HEK293 (cell line): ENCODE measurements at regions not wholly inside any gene's neighbourhood (a gene's known extent, or its start where the extent isn't known, plus 50 kb on each side); places are given as distances from the start of the nearest gene placed in this dataset.
"Not testable (repeated sequence)": the region's sequence is repeated elsewhere in the genome, so short reads cannot be mapped to it uniquely, and the experiment has no call there.

Source experiments
- CTCF ChIA-PET: fragments of 350-600 bp; formaldehyde crosslinking; extraction: SDS; loops from one replicate; lab custom pipeline; 2021; ENCODE audit warnings: antibody characterized with exemption; lab: Yijun Ruan, JAX
- POLR2A ChIA-PET: fragments of 300-600 bp; formaldehyde crosslinking; extraction: SDS; loops from one replicate; lab custom pipeline; 2020; ENCODE audit warnings: antibody characterized with exemption, inconsistent platforms; lab: Yijun Ruan, JAX
- H3K27ac ChIP-seq: fragments of 200-500 bp; sonication (Bioruptor generic); 2 replicates; pipeline ENCODE4 v1.5.1; 2014; ENCODE audit warnings: low read depth, low read length, control low read depth, inconsistent platforms; ENCODE audit errors: extremely low read depth
- H3K36me3 ChIP-seq, 2 experiments: fragments of 200-500 bp in 1 of 2; sonication (Bioruptor generic) in 1 of 2; 1 replicate in 1 of 2; 2 replicates in 1 of 2; pipeline ENCODE4 v1.5.1; 2014 to 2017; ENCODE audit warnings: inconsistent platforms in 2 of 2, low read length in 2 of 2; ENCODE audit not compliant: control insufficient read depth in 2 of 2, insufficient read depth in 1 of 2
- H3K4me1 ChIP-seq: fragments of 200-500 bp; sonication (Bioruptor generic); 2 replicates; pipeline ENCODE4 v1.5.1; 2014; ENCODE audit warnings: mild to moderate bottlenecking, low read length, inconsistent platforms; ENCODE audit not compliant: control insufficient read depth, insufficient read depth
- H3K4me3 ChIP-seq: 2 replicates; pipeline ENCODE4 v1.5.1; 2011; ENCODE audit warnings: low read depth, mild to moderate bottlenecking, control low read depth, low read length, moderate library complexity
- H3K9me3 ChIP-seq: fragments of 200-500 bp; sonication (Bioruptor generic); 2 replicates; pipeline ENCODE4 v1.5.1; 2014; ENCODE audit warnings: low read depth, low read length, inconsistent platforms; ENCODE audit not compliant: control insufficient read depth, insufficient read depth
- BCL11A ChIP-seq: fragments of 450-650 bp; formaldehyde crosslinking; IDR thresholded peaks from 2 replicates; pipeline ENCODE4 v1.5.1; 2016; ENCODE audit warnings: low read depth, missing biosample characterization, missing genetic modification characterization
- BCL11B ChIP-seq: fragments of 450-650 bp; formaldehyde crosslinking; IDR thresholded peaks from 2 replicates; pipeline ENCODE4 v1.5.1; 2016; ENCODE audit warnings: low read depth, missing biosample characterization, missing genetic modification characterization
- HIC1 ChIP-seq: fragments of 450-650 bp; formaldehyde crosslinking; IDR thresholded peaks from 2 replicates; pipeline ENCODE4 v1.5.1; 2016; ENCODE audit warnings: missing biosample characterization, missing genetic modification characterization
- SCRT1 ChIP-seq: fragments of 450-650 bp; formaldehyde crosslinking; IDR thresholded peaks from 2 replicates; pipeline ENCODE4 v1.5.1; 2016; ENCODE audit warnings: missing biosample characterization, missing genetic modification characterization, borderline replicate concordance
- SETDB1 ChIP-seq: IDR thresholded peaks from one replicate; pipeline ENCODE4 v1.6.1; 2017; ENCODE audit warnings: mild to moderate bottlenecking, low read length, moderate library complexity, mixed read lengths; ENCODE audit not compliant: insufficient read length
- TCF7L2 ChIP-seq: IDR thresholded peaks from 2 replicates; pipeline ENCODE4 v1.6.1; 2011; ENCODE audit warnings: low read depth, mild to moderate bottlenecking, inconsistent platforms, low read length, moderate library complexity, borderline replicate concordance
- TRIM28 ChIP-seq: IDR thresholded peaks from 2 replicates; pipeline ENCODE4 v1.6.1; 2011; ENCODE audit warnings: low read length, control low read depth, borderline replicate concordance
- ZBTB1 ChIP-seq: fragments of 450-650 bp; formaldehyde crosslinking; IDR thresholded peaks from 2 replicates; pipeline ENCODE4 v1.5.1; 2016; ENCODE audit warnings: missing biosample characterization, missing genetic modification characterization
- ZBTB6 ChIP-seq: fragments of 450-650 bp; formaldehyde crosslinking; IDR thresholded peaks from 2 replicates; pipeline ENCODE4 v1.5.1; 2017; ENCODE audit warnings: missing biosample characterization, missing genetic modification characterization
- ZFHX2 ChIP-seq: fragments of 450-650 bp; formaldehyde crosslinking; conservative IDR thresholded peaks from 2 replicates; pipeline ENCODE4 v1.5.1; 2016; ENCODE audit warnings: missing biosample characterization, missing genetic modification characterization
- ZNF16 ChIP-seq: fragments of 450-650 bp; formaldehyde crosslinking; IDR thresholded peaks from 2 replicates; pipeline ENCODE4 v1.5.1; 2016; ENCODE audit warnings: low read depth, missing biosample characterization, missing genetic modification characterization
- ZNF184 ChIP-seq: fragments of 450-650 bp; IDR thresholded peaks from 2 replicates; pipeline ENCODE4 v1.5.1; 2018; ENCODE audit warnings: missing biosample characterization, mild to moderate bottlenecking, missing genetic modification characterization
- ZNF280D ChIP-seq: fragments of 450-650 bp; formaldehyde crosslinking; IDR thresholded peaks from 2 replicates; pipeline ENCODE4 v1.5.1; 2016; ENCODE audit warnings: missing biosample characterization, missing genetic modification characterization
- ZNF433 ChIP-seq: fragments of 450-650 bp; formaldehyde crosslinking; IDR thresholded peaks from 2 replicates; pipeline ENCODE4 v1.5.1; 2016; ENCODE audit warnings: missing biosample characterization, missing genetic modification characterization, low read depth
- ZNF600 ChIP-seq: fragments of 450-650 bp; formaldehyde crosslinking; IDR thresholded peaks from 2 replicates; pipeline ENCODE4 v1.5.1; 2016; ENCODE audit warnings: missing biosample characterization, missing genetic modification characterization
- ZNF626 ChIP-seq: fragments of 450-650 bp; sonication (Bioruptor Pico); formaldehyde crosslinking; IDR thresholded peaks from 2 replicates; pipeline ENCODE4 v1.5.1; 2018; ENCODE audit warnings: missing biosample characterization, missing genetic modification characterization, inconsistent platforms
- ZNF645 ChIP-seq: fragments of 450-650 bp; formaldehyde crosslinking; IDR thresholded peaks from 2 replicates; pipeline ENCODE4; 2016; ENCODE audit warnings: missing biosample characterization, missing genetic modification characterization
- ZNF707 ChIP-seq: fragments of 450-650 bp; formaldehyde crosslinking; IDR thresholded peaks from 2 replicates; pipeline ENCODE4 v1.5.1; 2016; ENCODE audit warnings: missing biosample characterization, missing genetic modification characterization
- ZNF76 ChIP-seq: fragments of 450-650 bp; formaldehyde crosslinking; IDR thresholded peaks from 2 replicates; pipeline ENCODE4; 2016; ENCODE audit warnings: low read depth, missing biosample characterization, missing genetic modification characterization, borderline replicate concordance
- ZNF791 ChIP-seq: fragments of 450-650 bp; formaldehyde crosslinking; IDR thresholded peaks from 2 replicates; pipeline ENCODE4 v1.5.1; 2016; ENCODE audit warnings: missing biosample characterization, missing genetic modification characterization
- ZSCAN16 ChIP-seq: fragments of 450-650 bp; formaldehyde crosslinking; IDR thresholded peaks from 2 replicates; pipeline ENCODE4 v1.5.1; 2016; ENCODE audit warnings: missing biosample characterization, missing genetic modification characterization
- TF ChIP-seq, protein P1 (sequence below): fragments of 450-650 bp; formaldehyde crosslinking; IDR thresholded peaks from 2 replicates; pipeline ENCODE4 v1.5.1; 2016; ENCODE audit warnings: missing biosample characterization, missing genetic modification characterization

- TF ChIP-seq TRIM28 = no peak
- peak; percentile 72; the same call in 1 of the 2 replicates for TF ChIP-seq BCL11B (tag by site-specific recombination)
- TF ChIP-seq ZNF16 = no peak
- no peak for TF ChIP-seq SETDB1
- no peak for TF ChIP-seq ZSCAN16 (tag by site-specific recombination)
- 0 out of 2 replicates have a peak, but pooled peaks have one; percentile 49 for TF ChIP-seq HIC1 (tag by site-specific recombination)
- TF ChIP-seq ZFHX2 (tag by site-specific recombination) = no peak
- no peak for TF ChIP-seq SCRT1 (tag by site-specific recombination)
- TF ChIP-seq ZNF76 = no peak
- TF ChIP-seq ZNF626 (tag by site-specific recombination) = no peak
- peak; percentile 72; the same call in 1 of the 2 replicates for TF ChIP-seq BCL11A (tag by site-specific recombination)
- TF ChIP-seq ZNF707 = no peak
- TF ChIP-seq ZBTB6 (tag by site-specific recombination) = no peak
- Histone ChIP-seq H3K9me3 (no peaks in the 10 kb centered on the region), H3K4me1 (no peaks in the 10 kb centered on the region), H3K4me3 (no peak overlapping the region), H3K27ac (no peak overlapping the region), H3K36me3 (no peaks in the 10 kb centered on the region)
- CTCF ChIA-PET = no interaction called here
- POLR2A ChIA-PET = no interaction called here
Observed at GRCh38 chr14:105581551-105582341, 55.4 kb downstream of the TMEM121 start.

- CTCF ChIA-PET = no interaction called here
- no peaks in the 10 kb centered on the region for H3K36me3 ChIP-seq
- POLR2A ChIA-PET = no interaction called here
- H3K27ac ChIP-seq = no peak overlapping the region
- H3K4me3 ChIP-seq = no peak overlapping the region
- TF ChIP-seq ZNF280D (no peak), TCF7L2 (no peak), ZNF645 (tag by site-specific recombination) (no peak), ZNF184 (tag by site-specific recombination) (no peak), ZNF600 (tag by site-specific recombination) (no peak), ZNF791 (tag by site-specific recombination) (no peak), ZBTB1 (no peak), ZNF433 (no peak)
- TF ChIP-seq, protein P1, sequence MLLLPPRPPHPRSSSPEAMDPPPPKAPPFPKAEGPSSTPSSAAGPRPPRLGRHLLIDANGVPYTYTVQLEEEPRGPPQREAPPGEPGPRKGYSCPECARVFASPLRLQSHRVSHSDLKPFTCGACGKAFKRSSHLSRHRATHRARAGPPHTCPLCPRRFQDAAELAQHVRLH (tag by site-specific recombination) = no peak
- TF ChIP-seq, all 188 proteins: peak for 0
- no peaks in the 10 kb centered on the region for H3K9me3 ChIP-seq
- H3K4me1 ChIP-seq = no peaks in the 10 kb centered on the region
Observed at GRCh38 chr14:105582639-105583038, 56.3 kb downstream of the TMEM121 start.

GRCh38 chr14:105583914-105584313 lies 57.5 kb downstream of the TMEM121 start:
- CTCF ChIA-PET, H3K9me3 ChIP-seq, H3K36me3 ChIP-seq, H3K4me3 ChIP-seq, POLR2A ChIA-PET, H3K27ac ChIP-seq, H3K4me1 ChIP-seq: not testable (repeated sequence)
